ENCODE measurements at regions not wholly inside any gene's neighbourhood (a gene's known extent, or its start where the extent isn't known, plus 50 kb on each side); places are given as distances from the start of the nearest gene placed in this dataset.

GRCh38 chr1:30161953-30162352, 561.4 kb downstream of the MATN1 start (continued):
- TF ChIP-seq ZNF513 (CRISPR knock-in tag; conservative IDR thresholded peaks at IDR 0.05): no peak
- no peak for TF ChIP-seq YY1 (IDR thresholded peaks at IDR 0.05; ENCODE audit: insufficient read depth, insufficient replicate concordance, low read depth, low read length)
- no peak for TF ChIP-seq ZNF292 (CRISPR knock-in tag; IDR thresholded peaks at IDR 0.05; ENCODE audit: borderline replicate concordance, low read depth)
- TF ChIP-seq MNT (IDR thresholded peaks at IDR 0.05): no peak

- H2AFZ ChIP-seq (ENCODE audit: low read length): no peak overlapping the region
- no peak overlapping the region for H3K27ac ChIP-seq (ENCODE audit: extremely low read length, insufficient read depth, low read length)
- TF ChIP-seq ZNF367 (CRISPR knock-in tag; IDR thresholded peaks at IDR 0.05; ENCODE audit: borderline replicate concordance) (no peak), CEBPB (IDR thresholded peaks at IDR 0.05; ENCODE audit: borderline replicate concordance, low read depth, low read length) (no peak), ZNF772 (CRISPR knock-in tag; IDR thresholded peaks at IDR 0.05) (no peak), CENPX (CRISPR knock-in tag; IDR thresholded peaks at IDR 0.05) (no peak), ZNF253 (CRISPR knock-in tag; IDR thresholded peaks at IDR 0.05; ENCODE audit: borderline replicate concordance) (no peak), MAFG (CRISPR knock-in tag; IDR thresholded peaks at IDR 0.05) (no peak), ATF6 (CRISPR knock-in tag; conservative IDR thresholded peaks at IDR 0.05) (no peak), IRF1 (CRISPR knock-in tag; IDR thresholded peaks at IDR 0.05; ENCODE audit: low read depth) (no peak), PATZ1 (CRISPR knock-in tag; IDR thresholded peaks at IDR 0.05) (no peak)
- no peak overlapping the region for H3K4me2 ChIP-seq (ENCODE audit: low read depth, low read length)
- intact Hi-C loops (cut with micrococcal nuclease; ENCODE audit: unreplicated experiment): no loop called here
- no peak overlapping the region for H3K4me3 ChIP-seq (replicated peaks in 1 of 3; ENCODE audit: insufficient read depth in 1 of 3, low read depth in 2 of 3, low read length in 3 of 3)
- peaks cover 0 to under 1% of the 10 kb centered on the region in 2 experiments; a peak in 2 of 5 replicates for H3K27me3 ChIP-seq (ENCODE audit: control insufficient read depth in 1 of 2, insufficient read depth in 2 of 2, low read length in 2 of 2)
- BruUV-seq (replicated peaks): no TSS peak
- ChIA-PET CTCF (ENCODE audit: low intra/inter-chr PET ratio, low total read pairs) (no interaction called here), POLR2A (no interaction called here)
- H3K79me2 ChIP-seq (ENCODE audit: insufficient read depth, low read length): no peaks in the 10 kb centered on the region
- FAIRE-seq (no peak), ATAC-seq (no peak), DNase-seq (ENCODE audit: low spot score) (no peak)
- H3K4me1 ChIP-seq (ENCODE audit: insufficient read depth, low read length): no peaks in the 10 kb centered on the region
- H3K9ac ChIP-seq (ENCODE audit: insufficient read depth, low read depth, low read length): no peak overlapping the region
- H4K20me1 ChIP-seq (ENCODE audit: insufficient read depth, low read length): no peaks in the 10 kb centered on the region
- H3K9me3 ChIP-seq (ENCODE audit: low read length): no peaks in the 10 kb centered on the region
- in situ Hi-C loops (cut with HindIII; ENCODE audit: extremely low pct_ligation_motif_present, low pct_unique_long_range_greater_than_20kb): no loop called here
- H3K36me3 ChIP-seq (replicated peaks in 1 of 2; ENCODE audit: control insufficient read depth in 1 of 2, insufficient read depth in 2 of 2, low read length in 2 of 2): no peaks in the 10 kb centered on the region
- WGBS (ENCODE audit: low lambda C conversion rate): 17% methylated on average over 12 of the region's 12 CpGs
These were observed 562.2 kb downstream of the MATN1 start for GRCh38 chr1:30160999-30161689.
